Caco-2 (cell line): ENCODE measurements at regions not wholly inside any gene's neighbourhood (a gene's known extent, or its start where the extent isn't known, plus 50 kb on each side); places are given as distances from the start of the nearest gene placed in this dataset.

Source experiments
- BruUV-seq: library from RNA; stranded (reverse); fragments of 400-500 nt; replicated peaks from 2 replicates; lab custom pipeline; 2021; lab: Mats Ljungman, UMichigan
- CTCF ChIA-PET: fragments of 300-600 bp; sonication (Branson Sonifier 250); formaldehyde crosslinking; loops from one replicate; lab custom pipeline; 2022; ENCODE audit warnings: antibody characterized with exemption; lab: Charles Lee
- POLR2A ChIA-PET: fragments of 300-600 bp; sonication (Branson Sonifier 250); formaldehyde crosslinking; loops from one replicate; lab custom pipeline; 2022; ENCODE audit warnings: antibody characterized with exemption; lab: Charles Lee
- DNase-seq, 2 experiments: peaks; one replicate each; pipeline versions ENCODE4 v3.0.0 to v3.0.0-alpha.2; 2020 to 2022
- H3K27me3 ChIP-seq: replicated peaks from 2 replicates; pipeline ENCODE4 v1.6.0; 2011; ENCODE audit warnings: low read length; ENCODE audit not compliant: control insufficient read depth, insufficient read depth
- H3K36me3 ChIP-seq: 2 replicates; pipeline ENCODE4 v1.5.1; 2011; ENCODE audit warnings: low read length; ENCODE audit not compliant: control insufficient read depth, insufficient read depth
- H3K4me1 ChIP-seq: fragments of 250-450 bp; sonication (Bioruptor Pico); 2 replicates; pipeline ENCODE4 v1.5.1; 2020; ENCODE audit warnings: mild to moderate bottlenecking
- H3K4me3 ChIP-seq: 2 replicates; pipeline ENCODE4 v1.5.1; 2011; ENCODE audit warnings: low read depth, mild to moderate bottlenecking, control low read depth, low read length
- H3K9me3 ChIP-seq: fragments of 250-450 bp; sonication (Bioruptor Pico); 2 replicates; pipeline ENCODE4 v1.5.1; 2020; ENCODE audit warnings: mild to moderate bottlenecking, moderate library complexity
- H3K27ac Mint-ChIP-seq: one replicate; pipeline ENCODE4 v1.8.0; 2022; ENCODE audit warnings: mixed read lengths; ENCODE audit not compliant: unreplicated experiment
- H3K27me3 Mint-ChIP-seq: one replicate; pipeline ENCODE4 v1.8.0; 2022; ENCODE audit warnings: mixed read lengths; ENCODE audit not compliant: insufficient read depth, unreplicated experiment
- H3K36me3 Mint-ChIP-seq: one replicate; pipeline ENCODE4 v1.8.0; 2022; ENCODE audit warnings: mild to moderate bottlenecking, mixed read lengths; ENCODE audit not compliant: insufficient read depth, unreplicated experiment
- H3K4me1 Mint-ChIP-seq: one replicate; pipeline ENCODE4 v1.8.0; 2022; ENCODE audit warnings: low read depth, mixed read lengths; ENCODE audit not compliant: unreplicated experiment
- H3K4me3 Mint-ChIP-seq: one replicate; pipeline ENCODE4 v1.8.0; 2022; ENCODE audit warnings: mild to moderate bottlenecking, moderate library complexity, mixed read lengths; ENCODE audit not compliant: unreplicated experiment
- H3K9me3 Mint-ChIP-seq: one replicate; pipeline ENCODE4 v1.8.0; 2022; ENCODE audit warnings: mixed read lengths; ENCODE audit not compliant: unreplicated experiment
- intact Hi-C: fragments of 100-400 bp; cut with micrococcal nuclease; formaldehyde crosslinking; loops from one replicate; pipeline ENCODE4 v1.10.0; 2022; ENCODE audit not compliant: unreplicated experiment
- TF ChIP-seq, protein P1 (sequence below), 2 experiments: fragments of 200-600 bp in 1 of 2; IDR thresholded peaks; 1 replicate in 1 of 2; 2 replicates in 1 of 2; pipeline versions ENCODE4 v1.5.1 to v1.8.0; 2011 to 2022; ENCODE audit warnings: antibody characterized with exemption in 1 of 2, control low read depth in 1 of 2, inconsistent platforms in 1 of 2, low read depth in 1 of 2, low read length in 1 of 2, mild to moderate bottlenecking in 1 of 2, moderate library complexity in 1 of 2; ENCODE audit not compliant: insufficient read depth in 1 of 2, severe bottlenecking in 1 of 2, unreplicated experiment in 1 of 2

DNA sequence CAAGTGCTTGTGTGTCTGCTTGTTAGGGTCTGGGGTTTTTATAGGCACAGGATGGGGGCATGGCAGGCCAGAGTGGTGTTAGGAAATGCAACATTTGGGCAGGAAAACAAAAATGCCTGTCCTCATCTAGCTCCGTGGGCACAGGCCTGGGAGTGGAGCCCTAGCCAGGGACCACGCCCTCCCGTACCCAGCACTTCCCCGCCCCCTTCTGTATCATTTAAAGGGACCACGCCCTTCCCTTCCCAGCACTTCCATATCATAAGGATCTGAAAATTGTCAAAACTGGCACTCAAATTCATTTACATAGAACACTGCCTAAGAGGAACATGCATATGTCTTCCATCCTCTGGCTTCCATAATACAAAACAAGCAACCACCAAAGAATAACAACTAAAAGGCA lies 185.8 kb downstream of the B3GLCT start:
- no TSS peak for BruUV-seq
- POLR2A ChIA-PET, result no interaction called here

DNA sequence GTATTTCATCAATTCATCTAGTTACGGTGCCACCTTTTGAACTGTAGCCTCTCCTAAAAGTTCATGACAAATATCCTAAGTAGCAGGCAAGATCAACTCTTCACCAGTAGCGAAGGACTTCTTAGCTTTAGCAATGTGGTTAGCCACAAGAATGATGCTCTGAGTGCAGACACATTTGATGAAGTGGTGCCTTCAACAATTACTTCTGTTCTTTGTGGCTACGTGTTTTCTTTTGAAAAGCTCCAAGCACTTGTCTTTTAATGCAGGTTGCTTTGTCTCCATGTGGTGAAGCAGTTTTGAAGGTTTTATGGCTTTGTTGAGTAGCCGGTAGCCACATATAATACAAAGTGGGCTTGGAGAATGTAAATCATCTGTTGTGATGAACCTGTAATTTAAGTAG lies 194.7 kb downstream of the B3GLCT start:
- Mint-ChIP-seq H3K9me3 (peaks cover 2% of the 10 kb centered on the region), H3K4me1 (no peaks in the 10 kb centered on the region), H3K27ac (no peak overlapping the region), H3K36me3 (no peaks in the 10 kb centered on the region), H3K4me3 (no peak overlapping the region), H3K27me3 (peaks cover 4% of the 10 kb centered on the region)
- BruUV-seq, result no TSS peak
- intact Hi-C loops, result no loop called here
- Histone ChIP-seq H3K4me3 (no peak overlapping the region), H3K27me3 (no peaks in the 10 kb centered on the region), H3K9me3 (peaks cover 4% of the 10 kb centered on the region), H3K36me3 (no peaks in the 10 kb centered on the region), H3K4me1 (no peaks in the 10 kb centered on the region)
- CTCF ChIA-PET, result no interaction called here
- POLR2A ChIA-PET, result no interaction called here
- no peak for DNase-seq
- TF ChIP-seq, protein P1, sequence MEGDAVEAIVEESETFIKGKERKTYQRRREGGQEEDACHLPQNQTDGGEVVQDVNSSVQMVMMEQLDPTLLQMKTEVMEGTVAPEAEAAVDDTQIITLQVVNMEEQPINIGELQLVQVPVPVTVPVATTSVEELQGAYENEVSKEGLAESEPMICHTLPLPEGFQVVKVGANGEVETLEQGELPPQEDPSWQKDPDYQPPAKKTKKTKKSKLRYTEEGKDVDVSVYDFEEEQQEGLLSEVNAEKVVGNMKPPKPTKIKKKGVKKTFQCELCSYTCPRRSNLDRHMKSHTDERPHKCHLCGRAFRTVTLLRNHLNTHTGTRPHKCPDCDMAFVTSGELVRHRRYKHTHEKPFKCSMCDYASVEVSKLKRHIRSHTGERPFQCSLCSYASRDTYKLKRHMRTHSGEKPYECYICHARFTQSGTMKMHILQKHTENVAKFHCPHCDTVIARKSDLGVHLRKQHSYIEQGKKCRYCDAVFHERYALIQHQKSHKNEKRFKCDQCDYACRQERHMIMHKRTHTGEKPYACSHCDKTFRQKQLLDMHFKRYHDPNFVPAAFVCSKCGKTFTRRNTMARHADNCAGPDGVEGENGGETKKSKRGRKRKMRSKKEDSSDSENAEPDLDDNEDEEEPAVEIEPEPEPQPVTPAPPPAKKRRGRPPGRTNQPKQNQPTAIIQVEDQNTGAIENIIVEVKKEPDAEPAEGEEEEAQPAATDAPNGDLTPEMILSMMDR (IDR thresholded peaks at IDR 0.05; ENCODE audit: insufficient read depth in 1 of 2, low read depth in 1 of 2, low read length in 1 of 2, severe bottlenecking in 1 of 2, unreplicated experiment in 1 of 2), result no peak

More for the DNA sequence above, 185.8 kb downstream of the B3GLCT start:
- Histone ChIP-seq H3K36me3 (no peaks in the 10 kb centered on the region), H3K9me3 (no peaks in the 10 kb centered on the region), H3K4me1 (no peaks in the 10 kb centered on the region), H3K27me3 (no peaks in the 10 kb centered on the region), H3K4me3 (no peak overlapping the region)
- Mint-ChIP-seq H3K27ac (no peak overlapping the region), H3K9me3 (no peaks in the 10 kb centered on the region), H3K4me3 (no peak overlapping the region), H3K36me3 (no peaks in the 10 kb centered on the region), H3K4me1 (no peaks in the 10 kb centered on the region), H3K27me3 (peaks cover 15% of the 10 kb centered on the region)
- TF ChIP-seq, protein P1 (IDR thresholded peaks at IDR 0.05; ENCODE audit: insufficient read depth in 1 of 2, low read depth in 1 of 2, low read length in 1 of 2, severe bottlenecking in 1 of 2, unreplicated experiment in 1 of 2), result no peak
- no peak for DNase-seq
- intact Hi-C loops, result no loop called here
- CTCF ChIA-PET, result interaction anchor here (0.7 kb wide), 1 partner anchor 65 kb away, joined by 3 read pairs; no protein-coding TSS in a partner anchor

DNA sequence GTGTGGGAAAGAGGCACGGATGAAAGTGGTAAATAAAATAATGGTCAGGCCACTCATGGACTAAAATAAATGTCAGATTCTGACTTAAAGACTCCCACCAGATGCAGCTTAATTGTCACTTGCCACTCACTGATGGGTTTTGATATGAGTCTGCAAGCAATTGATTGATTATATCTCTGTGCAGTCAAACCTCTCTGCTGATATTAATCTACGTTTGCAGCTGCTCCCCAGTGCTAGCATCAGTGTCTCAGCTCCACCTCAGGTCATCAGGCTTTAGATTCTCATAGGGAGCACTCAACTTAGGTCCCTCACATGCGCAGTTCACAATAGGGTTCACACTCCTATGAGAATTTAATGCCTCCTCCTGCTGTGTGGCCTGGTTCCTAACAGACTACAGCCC lies 195.3 kb downstream of the B3GLCT start:
- Histone ChIP-seq H3K4me3 (no peak overlapping the region), H3K4me1 (no peaks in the 10 kb centered on the region), H3K27me3 (no peaks in the 10 kb centered on the region), H3K9me3 (peaks cover 8% of the 10 kb centered on the region), H3K36me3 (no peaks in the 10 kb centered on the region)
- ChIA-PET POLR2A (no interaction called here), CTCF (no interaction called here)
- Mint-ChIP-seq H3K36me3 (no peaks in the 10 kb centered on the region), H3K4me3 (no peak overlapping the region), H3K4me1 (no peaks in the 10 kb centered on the region), H3K9me3 (peaks cover 7% of the 10 kb centered on the region), H3K27me3 (peaks cover 4% of the 10 kb centered on the region), H3K27ac (no peak overlapping the region)
- DNase-seq, result no peak
- no TSS peak for BruUV-seq
- TF ChIP-seq, protein P1 (IDR thresholded peaks at IDR 0.05; ENCODE audit: insufficient read depth in 1 of 2, low read depth in 1 of 2, low read length in 1 of 2, severe bottlenecking in 1 of 2, unreplicated experiment in 1 of 2), result no peak
- intact Hi-C loops, result no loop called here
